ENCODE measurements at regions not wholly inside any gene's neighbourhood (a gene's known extent, or its start where the extent isn't known, plus 50 kb on each side); places are given as distances from the start of the nearest gene placed in this dataset.

GRCh38 chr2:155665704-155666103, 666.8 kb downstream of the NR4A2 start:
- Histone ChIP-seq H3K9me3 (no peaks in the 10 kb centered on the region), H3K4me1 (ENCODE audit: insufficient read depth) (no peaks in the 10 kb centered on the region), H3K4me3 (no peak overlapping the region), H3K36me3 (no peaks in the 10 kb centered on the region), H3K27me3 (no peaks in the 10 kb centered on the region), H3K27ac (no peak overlapping the region)
- DNase-seq = no peak
- intact Hi-C loops (cut with DNase I) = no loop called here
- WGBS, 3 donors = 87 to 92% (median 87%) methylated on average over 5 of the region's 5 CpGs
- TF ChIP-seq POLR2A (IDR thresholded peaks at IDR 0.05) = no peak
- TF ChIP-seq EP300 (IDR thresholded peaks at IDR 0.05) = no peak
- TF ChIP-seq CTCF (IDR thresholded peaks at IDR 0.05) = no peak

- Histone ChIP-seq H3K27me3 (no peaks in the 10 kb centered on the region), H3K4me3 (no peak overlapping the region), H3K9me3 (no peaks in the 10 kb centered on the region), H3K4me1 (ENCODE audit: insufficient read depth) (no peaks in the 10 kb centered on the region), H3K36me3 (no peaks in the 10 kb centered on the region), H3K27ac (no peak overlapping the region)
- intact Hi-C loops (cut with DNase I) = no loop called here
- WGBS, 3 donors = 58 to 76% (median 64%) methylated on average over 3 of the region's 3 CpGs
- DNase-seq = no peak
- TF ChIP-seq EP300 (IDR thresholded peaks at IDR 0.05) = no peak
- no peak for TF ChIP-seq POLR2A (IDR thresholded peaks at IDR 0.05)
- TF ChIP-seq CTCF (IDR thresholded peaks at IDR 0.05) = no peak
These were observed 669.3 kb downstream of the NR4A2 start for GRCh38 chr2:155663265-155663664.

- intact Hi-C loops (cut with DNase I) = no loop called here
- Histone ChIP-seq H3K4me3 (no peak overlapping the region), H3K27ac (no peak overlapping the region), H3K4me1 (ENCODE audit: insufficient read depth) (no peaks in the 10 kb centered on the region), H3K36me3 (no peaks in the 10 kb centered on the region), H3K27me3 (no peaks in the 10 kb centered on the region), H3K9me3 (no peaks in the 10 kb centered on the region)
- DNase-seq = no peak
- TF ChIP-seq POLR2A (IDR thresholded peaks at IDR 0.05) = no peak
- TF ChIP-seq EP300 (IDR thresholded peaks at IDR 0.05) = no peak
- TF ChIP-seq CTCF (IDR thresholded peaks at IDR 0.05) = no peak
- WGBS, 3 donors = 88 to 92% (median 91%) methylated on average over 4 of the region's 4 CpGs
These were observed 670.3 kb downstream of the NR4A2 start for GRCh38 chr2:155662224-155662623.

GRCh38 chr2:155653176-155653575, 679.3 kb downstream of the NR4A2 start:
- no peak for TF ChIP-seq CTCF (IDR thresholded peaks at IDR 0.05)
- Histone ChIP-seq H3K27me3 (no peaks in the 10 kb centered on the region), H3K27ac (no peak overlapping the region), H3K36me3 (no peaks in the 10 kb centered on the region), H3K4me1 (ENCODE audit: insufficient read depth) (no peaks in the 10 kb centered on the region), H3K9me3 (no peaks in the 10 kb centered on the region), H3K4me3 (no peak overlapping the region)
- DNase-seq = no peak
- intact Hi-C loops (cut with DNase I) = no loop called here
- 44 to 74% (median 65%) methylated on average over 1 of the region's 1 CpG for WGBS, 3 donors

- WGBS, 3 donors = 87 to 92% (median 88%) methylated on average over 6 of the region's 6 CpGs
- Histone ChIP-seq H3K9me3 (no peaks in the 10 kb centered on the region), H3K4me1 (ENCODE audit: insufficient read depth) (no peaks in the 10 kb centered on the region), H3K36me3 (no peaks in the 10 kb centered on the region), H3K4me3 (no peak overlapping the region), H3K27ac (no peak overlapping the region), H3K27me3 (no peaks in the 10 kb centered on the region)
- intact Hi-C loops (cut with DNase I) = no loop called here
- no peak for DNase-seq
- TF ChIP-seq EP300 (IDR thresholded peaks at IDR 0.05) = no peak
- no peak for TF ChIP-seq CTCF (IDR thresholded peaks at IDR 0.05)
- no peak for TF ChIP-seq POLR2A (IDR thresholded peaks at IDR 0.05)
These were observed 680.7 kb downstream of the NR4A2 start for GRCh38 chr2:155651851-155652250.

Data from ovary (tissue), 7 donors.